ENCODE measurements at regions not wholly inside any gene's neighbourhood (a gene's known extent, or its start where the extent isn't known, plus 50 kb on each side); places are given as distances from the start of the nearest gene placed in this dataset.

DNA sequence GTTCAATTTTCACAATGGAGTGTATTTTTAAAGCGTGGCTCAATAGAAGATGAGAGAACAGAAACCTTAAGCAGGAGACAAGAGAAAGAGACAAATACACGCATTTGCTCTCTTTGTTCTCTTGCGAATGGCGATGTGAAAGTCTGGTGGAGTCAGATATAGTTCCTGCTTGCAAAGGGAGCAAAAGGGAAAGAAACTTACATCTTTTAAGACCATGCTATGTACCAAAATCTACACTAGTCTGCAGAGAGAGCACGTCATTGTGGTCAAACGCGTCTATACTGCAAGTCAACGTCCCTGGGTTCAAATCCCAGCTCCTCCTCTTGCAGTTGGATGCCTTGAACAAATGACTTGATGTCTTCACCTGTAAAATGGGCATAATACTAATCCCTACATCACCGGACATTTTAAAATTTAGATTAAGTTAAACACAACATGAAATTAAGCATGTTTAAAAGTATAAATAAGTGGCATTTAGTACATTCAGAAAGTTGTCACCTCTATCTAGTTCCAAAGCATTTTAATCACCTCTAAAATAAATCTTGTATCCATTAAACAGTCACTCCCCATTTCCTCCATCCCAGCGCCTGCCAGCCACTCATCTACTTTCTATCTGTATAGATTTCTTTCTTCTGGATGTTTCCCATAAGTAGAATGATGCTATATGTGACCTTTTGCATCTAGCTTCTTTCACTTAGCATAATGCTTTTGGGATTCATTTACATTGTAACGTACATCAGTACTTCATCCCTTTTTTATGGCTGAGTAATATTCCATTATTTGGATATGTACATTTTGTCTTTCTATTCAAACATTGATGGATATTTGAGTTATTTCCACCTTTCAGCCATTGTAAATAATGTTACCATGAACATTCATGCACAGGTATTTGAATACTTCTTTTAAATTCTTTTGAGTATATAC is 406.9 kb downstream of the TMEM114 start:
- Histone ChIP-seq H3K36me3 (no peaks in the 10 kb centered on the region), H3K4me3 (no peak overlapping the region), H3K27ac (no peak overlapping the region), H3K9me3 (no peaks in the 10 kb centered on the region), H3K27me3 (no peaks in the 10 kb centered on the region), H3K4me1 (no peaks in the 10 kb centered on the region)
- TF ChIP-seq, protein P1, sequence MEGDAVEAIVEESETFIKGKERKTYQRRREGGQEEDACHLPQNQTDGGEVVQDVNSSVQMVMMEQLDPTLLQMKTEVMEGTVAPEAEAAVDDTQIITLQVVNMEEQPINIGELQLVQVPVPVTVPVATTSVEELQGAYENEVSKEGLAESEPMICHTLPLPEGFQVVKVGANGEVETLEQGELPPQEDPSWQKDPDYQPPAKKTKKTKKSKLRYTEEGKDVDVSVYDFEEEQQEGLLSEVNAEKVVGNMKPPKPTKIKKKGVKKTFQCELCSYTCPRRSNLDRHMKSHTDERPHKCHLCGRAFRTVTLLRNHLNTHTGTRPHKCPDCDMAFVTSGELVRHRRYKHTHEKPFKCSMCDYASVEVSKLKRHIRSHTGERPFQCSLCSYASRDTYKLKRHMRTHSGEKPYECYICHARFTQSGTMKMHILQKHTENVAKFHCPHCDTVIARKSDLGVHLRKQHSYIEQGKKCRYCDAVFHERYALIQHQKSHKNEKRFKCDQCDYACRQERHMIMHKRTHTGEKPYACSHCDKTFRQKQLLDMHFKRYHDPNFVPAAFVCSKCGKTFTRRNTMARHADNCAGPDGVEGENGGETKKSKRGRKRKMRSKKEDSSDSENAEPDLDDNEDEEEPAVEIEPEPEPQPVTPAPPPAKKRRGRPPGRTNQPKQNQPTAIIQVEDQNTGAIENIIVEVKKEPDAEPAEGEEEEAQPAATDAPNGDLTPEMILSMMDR (IDR thresholded peaks at IDR 0.05): no peak
- TF ChIP-seq POLR2AphosphoS5 (IDR thresholded peaks at IDR 0.05; ENCODE audit: insufficient read depth in 1 of 2, low read depth in 1 of 2) (no peak), POLR2A (IDR thresholded peaks at IDR 0.05) (no peak)
- intact Hi-C loops (cut with DNase I): loop anchor here (10.0 kb wide), 1 partner anchor 59 kb away; no protein-coding TSS in a partner anchor
- no peak for DNase-seq (ENCODE audit: extremely low spot score in 2 of 2)

DNA sequence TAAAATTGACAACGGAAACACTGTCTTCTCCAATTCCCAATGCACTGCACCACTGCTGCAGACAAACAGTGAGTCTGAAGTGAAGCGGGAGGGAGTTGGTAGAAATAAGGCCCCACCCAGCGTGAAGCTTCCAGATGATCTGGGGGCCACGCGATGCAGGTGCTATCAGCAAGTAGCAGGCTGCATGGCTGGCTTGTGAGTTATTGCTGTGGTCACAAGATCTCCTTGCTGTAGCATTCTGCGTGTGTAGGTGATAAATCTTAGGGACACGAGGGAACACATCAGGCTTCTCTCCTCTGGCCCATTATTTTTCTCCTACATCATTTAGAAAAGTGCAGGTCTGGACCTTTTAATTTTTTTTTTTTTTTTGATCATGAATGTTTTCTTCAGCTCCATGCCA is 407.6 kb downstream of the TMEM114 start:
- H3K4me3 ChIP-seq: no peak overlapping the region
- no peak overlapping the region for H3K27ac ChIP-seq
- H3K9me3 ChIP-seq: no peaks in the 10 kb centered on the region
- H3K27me3 ChIP-seq: no peaks in the 10 kb centered on the region
- H3K4me1 ChIP-seq: no peaks in the 10 kb centered on the region
- TF ChIP-seq POLR2A (IDR thresholded peaks at IDR 0.05) (no peak), POLR2AphosphoS5 (IDR thresholded peaks at IDR 0.05; ENCODE audit: insufficient read depth in 1 of 2, low read depth in 1 of 2) (no peak)
- TF ChIP-seq, protein P1 (IDR thresholded peaks at IDR 0.05): no peak
- intact Hi-C loops (cut with DNase I): loop anchor here (10.0 kb wide), 1 partner anchor 58 kb away; no protein-coding TSS in a partner anchor
- no peak for DNase-seq (ENCODE audit: extremely low spot score in 2 of 2)
- no peaks in the 10 kb centered on the region for H3K36me3 ChIP-seq

DNA sequence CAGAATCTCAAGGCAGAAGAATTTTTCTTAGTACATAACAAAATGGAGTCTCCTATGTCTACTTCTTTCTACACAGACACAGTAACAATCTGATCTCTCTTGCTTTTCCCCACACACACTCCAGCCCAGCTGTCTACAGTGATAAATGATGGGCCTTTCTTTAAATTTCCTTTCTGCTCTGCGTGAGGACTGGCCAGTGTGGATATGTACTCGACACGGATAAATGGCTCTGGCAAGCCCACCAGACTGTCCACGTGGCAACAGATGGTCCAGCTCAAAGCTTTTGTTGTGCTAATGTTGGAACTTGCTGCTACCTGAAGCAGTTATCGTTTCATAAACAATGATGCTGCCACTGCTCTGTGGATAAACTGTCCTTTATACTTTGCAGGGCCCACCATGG is 410.7 kb downstream of the TMEM114 start:
- Histone ChIP-seq H3K4me1 (no peaks in the 10 kb centered on the region), H3K4me3 (no peak overlapping the region), H3K27me3 (no peaks in the 10 kb centered on the region), H3K36me3 (no peaks in the 10 kb centered on the region), H3K27ac (no peak overlapping the region), H3K9me3 (no peaks in the 10 kb centered on the region)
- TF ChIP-seq, protein P1 (IDR thresholded peaks at IDR 0.05): no peak
- no peak for TF ChIP-seq POLR2AphosphoS5 (IDR thresholded peaks at IDR 0.05; ENCODE audit: insufficient read depth in 1 of 2, low read depth in 1 of 2)
- no peak for TF ChIP-seq POLR2A (IDR thresholded peaks at IDR 0.05)
- no peak for DNase-seq (ENCODE audit: extremely low spot score in 2 of 2)
- intact Hi-C loops (cut with DNase I): loop anchor here (10.0 kb wide), 1 partner anchor 55 kb away; no protein-coding TSS in a partner anchor

DNA sequence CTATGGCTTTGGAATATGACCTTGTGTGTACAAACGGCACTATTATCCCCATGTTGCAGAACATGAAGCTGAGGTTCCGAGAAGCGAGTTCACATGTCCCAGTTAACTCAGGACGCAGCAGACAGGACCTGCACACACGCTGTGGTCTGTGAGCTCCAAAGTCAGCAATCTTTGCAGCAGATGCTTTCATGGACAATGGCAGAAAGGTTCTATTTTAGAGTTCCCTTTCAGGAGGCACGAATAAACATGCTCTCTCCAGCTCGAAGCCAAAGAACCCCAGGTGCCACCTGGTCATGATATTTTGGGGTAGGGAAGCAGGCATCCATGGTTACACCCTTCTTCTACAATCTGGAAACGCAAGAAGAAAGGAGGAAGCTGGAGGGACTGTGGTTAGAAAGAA is 412.0 kb downstream of the TMEM114 start:
- Histone ChIP-seq H3K36me3 (no peaks in the 10 kb centered on the region), H3K9me3 (no peaks in the 10 kb centered on the region), H3K4me1 (no peaks in the 10 kb centered on the region), H3K4me3 (no peak overlapping the region), H3K27me3 (no peaks in the 10 kb centered on the region), H3K27ac (no peak overlapping the region)
- intact Hi-C loops (cut with DNase I): no loop called here
- no peak for DNase-seq (ENCODE audit: extremely low spot score in 2 of 2)
- TF ChIP-seq POLR2A (IDR thresholded peaks at IDR 0.05): no peak
- TF ChIP-seq POLR2AphosphoS5 (IDR thresholded peaks at IDR 0.05; ENCODE audit: insufficient read depth in 1 of 2, low read depth in 1 of 2): no peak
- TF ChIP-seq, protein P1 (IDR thresholded peaks at IDR 0.05): no peak

DNA sequence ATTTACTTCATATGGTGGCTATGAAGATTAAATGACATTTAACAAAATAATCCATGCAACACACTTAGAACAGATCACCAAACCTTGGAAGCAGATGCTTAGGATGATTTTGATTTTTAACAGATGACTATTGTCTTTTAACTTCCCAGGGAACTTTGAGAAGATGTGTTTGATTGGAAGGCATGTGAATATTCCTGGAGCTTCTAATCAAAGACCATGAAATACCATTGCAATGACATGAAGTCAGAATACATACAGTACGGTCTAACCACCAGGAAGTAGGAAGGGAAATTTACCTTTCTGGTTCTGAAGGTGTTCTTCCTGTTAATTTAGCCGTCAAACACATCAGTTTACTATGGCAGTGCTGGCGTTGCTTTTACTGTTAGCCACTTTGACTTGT is 414.9 kb downstream of the TMEM114 start:
- TF ChIP-seq POLR2AphosphoS5 (IDR thresholded peaks at IDR 0.05; ENCODE audit: insufficient read depth in 1 of 2, low read depth in 1 of 2) (no peak), POLR2A (IDR thresholded peaks at IDR 0.05) (no peak)
- TF ChIP-seq, protein P1 (IDR thresholded peaks at IDR 0.05): no peak
- intact Hi-C loops (cut with DNase I): no loop called here
- Histone ChIP-seq H3K9me3 (no peaks in the 10 kb centered on the region), H3K4me3 (no peak overlapping the region), H3K27ac (no peak overlapping the region), H3K4me1 (no peaks in the 10 kb centered on the region), H3K36me3 (no peaks in the 10 kb centered on the region), H3K27me3 (no peaks in the 10 kb centered on the region)
- DNase-seq (ENCODE audit: extremely low spot score in 2 of 2): no peak

Data from vagina (tissue), 2 donors.